ENCODE measurements at regions not wholly inside any gene's neighbourhood (a gene's known extent, or its start where the extent isn't known, plus 50 kb on each side); places are given as distances from the start of the nearest gene placed in this dataset.

DNA sequence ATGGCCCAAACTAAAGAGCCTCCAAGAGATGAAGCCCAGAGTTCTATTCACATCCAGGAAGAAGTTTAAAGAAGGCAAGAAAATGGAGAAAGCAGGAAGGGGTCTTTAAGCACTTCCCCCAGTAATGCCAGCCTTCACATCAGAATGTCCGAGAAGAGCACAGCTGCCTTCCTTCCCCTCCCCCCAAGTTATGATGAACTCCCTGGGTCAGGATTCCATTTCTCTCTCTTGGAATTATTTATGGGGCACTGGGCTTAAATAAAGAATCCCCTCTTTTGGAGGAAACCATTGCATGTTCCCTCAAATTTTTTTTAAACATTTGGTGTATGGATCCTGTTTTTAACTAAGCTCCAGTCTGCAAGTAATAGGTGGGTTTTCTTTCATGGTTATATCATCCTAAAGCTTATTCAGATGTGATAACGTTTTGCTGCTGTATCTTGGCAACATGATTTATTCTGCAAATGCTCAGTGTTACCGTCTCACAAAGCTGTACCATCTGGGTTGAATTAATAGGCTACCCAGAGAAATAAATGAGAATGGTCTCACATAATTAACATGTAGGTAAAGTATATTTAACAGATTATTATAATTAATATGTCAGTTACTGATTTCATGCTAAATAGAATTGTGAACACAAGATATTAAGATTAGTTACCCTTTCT is 160.9 kb upstream of the TOX3 start:
- H3K4me3 Mint-ChIP-seq (ENCODE audit: low read depth), result no peak overlapping the region
- H3K27me3 Mint-ChIP-seq, result peaks cover 3% of the 10 kb centered on the region
- H3K9me3 Mint-ChIP-seq (ENCODE audit: low read depth), result no peaks in the 10 kb centered on the region
- no peaks in the 10 kb centered on the region for H3K36me3 Mint-ChIP-seq (ENCODE audit: insufficient read depth)
- peaks cover 10% of the 10 kb centered on the region for H3K4me1 Mint-ChIP-seq (ENCODE audit: low read depth)
- TF ChIP-seq, protein P1, sequence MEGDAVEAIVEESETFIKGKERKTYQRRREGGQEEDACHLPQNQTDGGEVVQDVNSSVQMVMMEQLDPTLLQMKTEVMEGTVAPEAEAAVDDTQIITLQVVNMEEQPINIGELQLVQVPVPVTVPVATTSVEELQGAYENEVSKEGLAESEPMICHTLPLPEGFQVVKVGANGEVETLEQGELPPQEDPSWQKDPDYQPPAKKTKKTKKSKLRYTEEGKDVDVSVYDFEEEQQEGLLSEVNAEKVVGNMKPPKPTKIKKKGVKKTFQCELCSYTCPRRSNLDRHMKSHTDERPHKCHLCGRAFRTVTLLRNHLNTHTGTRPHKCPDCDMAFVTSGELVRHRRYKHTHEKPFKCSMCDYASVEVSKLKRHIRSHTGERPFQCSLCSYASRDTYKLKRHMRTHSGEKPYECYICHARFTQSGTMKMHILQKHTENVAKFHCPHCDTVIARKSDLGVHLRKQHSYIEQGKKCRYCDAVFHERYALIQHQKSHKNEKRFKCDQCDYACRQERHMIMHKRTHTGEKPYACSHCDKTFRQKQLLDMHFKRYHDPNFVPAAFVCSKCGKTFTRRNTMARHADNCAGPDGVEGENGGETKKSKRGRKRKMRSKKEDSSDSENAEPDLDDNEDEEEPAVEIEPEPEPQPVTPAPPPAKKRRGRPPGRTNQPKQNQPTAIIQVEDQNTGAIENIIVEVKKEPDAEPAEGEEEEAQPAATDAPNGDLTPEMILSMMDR (IDR thresholded peaks at IDR 0.05; ENCODE audit: unreplicated experiment), result no peak
- DNase-seq (ENCODE audit: low spot score, unreplicated experiment), result no peak
- H3K27ac Mint-ChIP-seq, result no peak overlapping the region

DNA sequence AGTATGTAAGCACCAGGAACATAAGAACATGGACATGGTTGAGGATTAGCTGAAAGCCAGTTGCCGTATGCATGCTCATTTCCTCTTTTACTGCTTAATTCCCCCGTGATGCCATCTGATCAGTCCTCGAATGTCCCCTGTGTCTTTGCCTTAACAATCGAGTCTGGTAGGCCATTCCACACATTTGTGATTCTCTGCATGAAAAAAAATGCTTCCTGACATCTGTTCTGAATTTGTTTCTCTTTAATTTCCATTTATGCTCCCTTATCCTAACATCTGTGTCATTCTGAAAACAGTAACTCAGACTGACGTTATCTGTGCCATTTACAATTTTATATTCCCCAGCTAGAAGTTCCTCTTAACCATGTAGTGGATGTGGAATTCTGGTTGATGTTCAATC is 158.2 kb upstream of the TOX3 start:
- TF ChIP-seq, protein P1 (IDR thresholded peaks at IDR 0.05; ENCODE audit: unreplicated experiment), result no peak
- Mint-ChIP-seq H3K27me3 (peaks cover 3% of the 10 kb centered on the region), H3K36me3 (ENCODE audit: insufficient read depth) (no peaks in the 10 kb centered on the region), H3K9me3 (ENCODE audit: low read depth) (no peaks in the 10 kb centered on the region), H3K4me3 (ENCODE audit: low read depth) (no peak overlapping the region), H3K27ac (no peak overlapping the region), H3K4me1 (ENCODE audit: low read depth) (peaks cover 8% of the 10 kb centered on the region)
- no peak for DNase-seq (ENCODE audit: low spot score, unreplicated experiment)

DNA sequence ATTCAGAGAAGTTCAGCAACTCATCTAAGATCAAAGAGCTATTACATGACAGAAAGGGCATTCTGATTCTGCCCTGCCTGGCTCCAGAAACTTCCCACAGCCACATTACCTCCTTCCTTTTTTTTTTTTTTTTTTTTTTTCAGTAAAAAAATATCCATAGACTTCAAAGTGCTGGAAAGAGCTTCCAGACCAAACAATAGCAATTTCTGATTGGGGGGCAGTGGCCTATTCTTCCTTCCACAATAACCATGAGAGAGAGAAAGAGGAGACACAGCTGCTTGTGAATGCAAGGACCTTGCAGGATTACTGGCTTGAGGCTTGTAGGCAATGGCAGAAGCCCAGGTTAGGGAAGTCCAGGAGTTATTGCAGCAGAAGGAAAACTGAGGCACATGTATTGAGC is 151.0 kb upstream of the TOX3 start:
- H3K27me3 Mint-ChIP-seq, result no peaks in the 10 kb centered on the region
- TF ChIP-seq, protein P1 (IDR thresholded peaks at IDR 0.05; ENCODE audit: unreplicated experiment), result no peak

DNA sequence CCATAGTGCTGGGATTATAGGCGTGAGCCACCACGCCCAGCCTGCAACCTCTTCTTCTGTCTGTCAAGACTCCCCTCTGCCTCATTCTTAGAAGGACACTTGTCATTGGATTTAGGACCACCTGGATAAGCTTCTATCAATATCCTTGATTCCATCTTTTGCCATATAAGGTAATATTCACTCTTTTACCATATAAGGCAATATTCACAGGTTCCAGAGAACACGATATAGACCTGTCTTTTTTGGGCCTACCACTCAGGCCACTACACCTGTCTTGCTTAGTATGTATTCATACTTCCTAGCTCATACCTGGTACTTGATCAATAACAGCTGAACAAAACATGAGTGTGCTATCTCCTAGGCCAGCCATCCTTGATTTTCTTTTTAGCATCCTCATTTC is 149.2 kb upstream of the TOX3 start:
- H3K4me1 Mint-ChIP-seq (ENCODE audit: low read depth), result peaks cover 2% of the 10 kb centered on the region
- no peaks in the 10 kb centered on the region for H3K27me3 Mint-ChIP-seq
- no peak overlapping the region for H3K4me3 Mint-ChIP-seq (ENCODE audit: low read depth)
- peaks cover 4% of the 10 kb centered on the region for H3K36me3 Mint-ChIP-seq (ENCODE audit: insufficient read depth)
- no peak for DNase-seq (ENCODE audit: low spot score, unreplicated experiment)
- no peak overlapping the region for H3K27ac Mint-ChIP-seq
- TF ChIP-seq, protein P1 (IDR thresholded peaks at IDR 0.05; ENCODE audit: unreplicated experiment), result no peak
- peaks cover 20% of the 10 kb centered on the region for H3K9me3 Mint-ChIP-seq (ENCODE audit: low read depth)

More for the DNA sequence above, 151.0 kb upstream of the TOX3 start:
- no peak for DNase-seq (ENCODE audit: low spot score, unreplicated experiment)
- H3K4me1 Mint-ChIP-seq (ENCODE audit: low read depth), result peaks cover 2% of the 10 kb centered on the region
- H3K9me3 Mint-ChIP-seq (ENCODE audit: low read depth), result peaks cover 12% of the 10 kb centered on the region
- no peak overlapping the region for H3K27ac Mint-ChIP-seq
- peaks cover 2% of the 10 kb centered on the region for H3K36me3 Mint-ChIP-seq (ENCODE audit: insufficient read depth)
- H3K4me3 Mint-ChIP-seq (ENCODE audit: low read depth), result no peak overlapping the region

DNA sequence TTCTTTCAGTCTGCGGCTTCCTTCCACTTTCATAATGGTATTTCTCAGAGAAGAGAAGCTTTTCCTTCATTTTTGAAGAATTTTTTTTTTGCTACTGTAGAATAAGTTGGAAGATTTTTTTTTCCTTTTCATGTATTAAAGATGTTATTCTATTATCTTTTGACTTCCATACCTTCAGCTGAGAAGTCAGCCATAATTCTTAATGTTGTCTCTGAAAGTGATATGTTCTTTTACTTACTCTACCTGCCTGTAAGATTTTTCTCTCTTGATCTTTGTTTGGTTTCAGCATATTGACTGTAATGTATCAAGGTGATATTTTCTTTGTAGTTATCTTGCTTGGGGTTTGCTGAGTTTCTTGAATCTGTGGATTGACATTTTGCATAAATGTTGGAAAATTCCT is 143.5 kb upstream of the TOX3 start:
- TF ChIP-seq, protein P1 (IDR thresholded peaks at IDR 0.05; ENCODE audit: unreplicated experiment), result no peak
- Mint-ChIP-seq H3K36me3 (ENCODE audit: insufficient read depth) (peaks cover 5% of the 10 kb centered on the region), H3K9me3 (ENCODE audit: low read depth) (peaks cover 27% of the 10 kb centered on the region), H3K4me1 (ENCODE audit: low read depth) (peaks cover 4% of the 10 kb centered on the region), H3K27me3 (no peaks in the 10 kb centered on the region), H3K4me3 (ENCODE audit: low read depth) (no peak overlapping the region), H3K27ac (no peak overlapping the region)
- no peak for DNase-seq (ENCODE audit: low spot score, unreplicated experiment)

Measured in progenitor cell of endocrine pancreas (in vitro differentiated cells).